ENCODE measurements at regions not wholly inside any gene's neighbourhood (a gene's known extent, or its start where the extent isn't known, plus 50 kb on each side); places are given as distances from the start of the nearest gene placed in this dataset.
"Not testable (repeated sequence)": the region's sequence is repeated elsewhere in the genome, so short reads cannot be mapped to it uniquely, and the experiment has no call there.

GRCh38 chr10:25076506-25077177, 60.2 kb downstream of the THNSL1 start:
- no peak for DNase-seq (ENCODE audit: low read depth in 2 of 2)

- DNase-seq (ENCODE audit: low read depth in 2 of 2) = no peak
Observed at GRCh38 chr10:25078658-25079431, 62.4 kb downstream of the THNSL1 start.

GRCh38 chr10:25080880-25081581, 64.6 kb downstream of the THNSL1 start:
- peak in 1 of 2 donors; percentile 13 for DNase-seq (ENCODE audit: low read depth in 2 of 2)

GRCh38 chr10:25082276-25083204, 66.1 kb downstream of the THNSL1 start:
- no peak for DNase-seq (ENCODE audit: low read depth in 2 of 2)

GRCh38 chr10:25083546-25084111, 67.2 kb downstream of the THNSL1 start:
- no peak for DNase-seq (ENCODE audit: low read depth in 2 of 2)

- no peak for DNase-seq (ENCODE audit: low read depth in 2 of 2)
Observed at GRCh38 chr10:25084447-25084846, 68.0 kb downstream of the THNSL1 start.

- DNase-seq (ENCODE audit: low read depth in 2 of 2) = no peak
Observed at GRCh38 chr10:25094590-25094989, 78.2 kb downstream of the THNSL1 start.

- DNase-seq (ENCODE audit: low read depth in 2 of 2) = no peak
Observed at GRCh38 chr10:25097669-25098411, 77.0 kb upstream of the GPR158 start.

- DNase-seq (ENCODE audit: low read depth in 2 of 2) = no peak
Observed at GRCh38 chr10:25100141-25100540, 74.7 kb upstream of the GPR158 start.

- DNase-seq (ENCODE audit: low read depth in 2 of 2) = no peak
Observed at GRCh38 chr10:25101461-25102146, 73.2 kb upstream of the GPR158 start.

- no peak for DNase-seq (ENCODE audit: low read depth in 2 of 2)
Observed at GRCh38 chr10:25102147-25102822, 72.5 kb upstream of the GPR158 start.

GRCh38 chr10:25103703-25104102, 71.1 kb upstream of the GPR158 start:
- no peak for DNase-seq (ENCODE audit: low read depth in 2 of 2)

- DNase-seq (ENCODE audit: low read depth in 2 of 2) = no peak
Observed at GRCh38 chr10:25104441-25104840, 70.4 kb upstream of the GPR158 start.

- DNase-seq (ENCODE audit: low read depth in 2 of 2) = no peak
Observed at GRCh38 chr10:25105262-25105661, 69.5 kb upstream of the GPR158 start.

- no peak for DNase-seq (ENCODE audit: low read depth in 2 of 2)
Observed at GRCh38 chr10:25105743-25106260, 69.0 kb upstream of the GPR158 start.

- DNase-seq (ENCODE audit: low read depth in 2 of 2) = no peak
Observed at GRCh38 chr10:25107756-25108155, 67.0 kb upstream of the GPR158 start.

- not testable (repeated sequence) for DNase-seq (ENCODE audit: low read depth in 2 of 2)
Observed at GRCh38 chr10:25109896-25110295, 64.9 kb upstream of the GPR158 start.

- DNase-seq (ENCODE audit: low read depth in 2 of 2) = no peak
Observed at GRCh38 chr10:25112016-25112415, 62.8 kb upstream of the GPR158 start.
